ENCODE measurements at regions not wholly inside any gene's neighbourhood (a gene's known extent, or its start where the extent isn't known, plus 50 kb on each side); places are given as distances from the start of the nearest gene placed in this dataset.
A peak's percentile ranks its signal among the peaks of the same experiment; 100 is the strongest.

DNA sequence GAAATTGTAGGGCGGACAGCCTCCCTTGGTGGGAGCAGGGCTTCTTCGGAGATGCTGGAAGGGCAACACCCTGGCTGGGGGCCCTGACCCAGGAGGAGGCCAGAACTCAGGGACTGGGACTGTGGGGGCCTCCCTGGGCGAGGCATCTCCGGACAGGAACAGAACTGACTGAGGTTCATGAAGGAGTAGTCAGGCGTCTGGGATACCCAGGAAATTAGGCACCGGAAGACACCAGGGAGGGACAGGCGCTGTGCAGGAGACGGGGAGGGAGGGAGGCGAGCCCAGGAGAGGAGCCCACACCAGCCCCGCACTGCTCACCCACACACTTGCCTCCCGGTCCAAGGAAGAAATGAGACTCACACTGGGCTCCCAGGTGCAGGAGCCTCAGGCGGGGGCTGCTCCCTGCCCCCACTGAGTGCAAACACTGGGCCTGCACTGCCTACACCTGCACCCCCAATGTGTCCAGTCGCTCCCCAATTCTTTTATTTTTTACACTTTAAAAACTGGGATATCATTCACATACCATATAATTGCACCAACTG lies 262.6 kb upstream of the SFSWAP start:
- DNase-seq (ENCODE audit: insufficient read length, low spot score) (no peak), FAIRE-seq (no peak)
- TF ChIP-seq POLR2A (IDR thresholded peaks at IDR 0.05; ENCODE audit: low read depth, low read length) = no peak

DNA sequence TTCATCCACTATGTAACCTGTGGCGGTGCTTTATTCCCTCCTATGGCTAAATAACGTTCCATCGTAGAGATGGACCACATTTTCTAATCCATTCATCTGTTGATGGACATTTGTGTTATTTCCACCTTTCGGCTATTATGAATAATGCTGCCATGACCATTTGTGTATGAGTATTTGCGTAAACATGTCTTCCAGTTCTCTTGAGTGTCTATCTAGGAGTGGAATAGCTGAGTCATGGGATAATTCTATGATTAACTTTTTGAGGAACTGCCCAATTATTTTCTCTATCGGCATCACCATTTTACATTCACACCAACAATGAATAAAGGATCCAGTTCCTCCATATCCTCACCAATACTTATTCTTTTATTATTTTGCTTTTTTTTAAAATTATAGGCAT lies 261.9 kb upstream of the SFSWAP start:
- DNase-seq (ENCODE audit: insufficient read length, low spot score) = no peak
- no peak for FAIRE-seq
- TF ChIP-seq POLR2A (IDR thresholded peaks at IDR 0.05; ENCODE audit: low read depth, low read length) = no peak

DNA sequence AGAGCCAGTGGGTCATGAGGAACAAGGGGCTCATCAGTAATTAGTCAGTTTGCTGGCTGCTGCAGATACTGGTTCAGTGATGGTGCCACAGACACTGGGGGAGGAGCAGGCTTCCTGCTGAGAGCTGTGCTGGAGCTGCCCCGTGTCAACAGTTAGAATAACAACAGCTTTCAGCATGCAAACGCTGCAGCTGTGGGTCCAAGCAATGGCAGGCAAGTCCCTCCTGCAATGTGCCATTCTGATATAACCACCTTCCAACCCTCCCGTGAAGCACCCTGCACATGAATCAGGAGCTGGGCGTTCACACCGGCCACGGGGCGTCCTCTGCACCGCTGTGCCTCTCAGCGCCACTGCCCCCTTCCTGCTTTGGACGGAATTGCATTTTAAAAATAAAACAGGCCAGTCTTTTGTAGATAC lies 258.4 kb upstream of the SFSWAP start:
- DNase-seq (ENCODE audit: insufficient read length, low spot score) (no peak), FAIRE-seq (no peak)
- no peak for TF ChIP-seq POLR2A (IDR thresholded peaks at IDR 0.05; ENCODE audit: low read depth, low read length)

DNA sequence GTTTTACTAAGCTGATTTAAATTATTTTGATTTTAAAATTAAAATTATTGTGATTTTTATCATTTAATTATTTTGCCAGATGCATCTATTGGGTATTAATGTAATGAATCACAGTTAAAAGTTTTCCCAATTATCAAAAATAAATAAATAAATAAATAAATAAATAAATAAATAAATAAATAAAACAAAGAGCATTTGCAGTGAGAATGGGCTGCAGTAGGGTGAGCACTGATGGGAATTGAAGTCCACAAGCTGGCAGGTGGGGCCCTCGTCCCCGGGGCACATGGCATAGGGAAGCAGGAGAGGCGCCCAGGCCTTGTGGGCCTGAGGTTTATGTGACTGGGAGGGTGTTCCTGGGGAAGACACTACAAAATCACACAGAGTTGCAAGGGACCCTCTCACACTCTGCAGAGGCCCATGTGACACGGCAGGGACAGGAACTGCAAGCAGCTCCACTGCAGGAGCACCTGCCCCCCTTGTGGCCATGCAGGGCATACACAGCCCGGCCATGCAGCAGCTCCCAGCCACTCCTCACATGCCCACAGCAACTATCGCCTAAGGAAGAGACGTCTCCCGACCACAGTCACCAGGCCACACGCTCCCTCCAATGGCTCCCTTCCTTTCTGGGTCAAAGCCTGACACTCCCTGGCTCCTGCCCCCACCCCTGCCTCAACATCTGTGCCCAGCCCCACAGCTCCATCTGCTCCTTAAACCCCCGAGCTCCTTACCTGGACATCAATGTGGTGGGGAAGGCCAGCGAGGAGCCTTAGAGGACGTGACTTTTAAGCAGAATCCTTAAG lies 256.3 kb upstream of the SFSWAP start:
- TF ChIP-seq POLR2A (IDR thresholded peaks at IDR 0.05; ENCODE audit: low read depth, low read length) = no peak
- peak; percentile 40 for DNase-seq (ENCODE audit: insufficient read length, low spot score)
- no peak for FAIRE-seq

DNA sequence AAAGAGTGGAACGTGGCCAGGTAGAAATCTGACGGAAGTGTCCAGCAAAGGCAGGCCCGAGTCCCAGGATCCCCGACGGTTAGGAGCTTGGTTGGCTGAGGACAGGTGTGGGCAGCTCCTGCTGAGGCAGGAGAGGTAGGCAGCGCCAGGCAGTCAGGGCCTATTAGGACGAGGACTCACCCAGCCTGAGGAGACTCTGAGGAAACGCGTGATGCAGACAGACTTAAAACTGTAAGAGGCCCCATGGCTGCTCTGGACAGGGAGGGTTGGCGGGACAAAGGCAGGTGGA lies 255.7 kb upstream of the SFSWAP start:
- no peak for TF ChIP-seq POLR2A (IDR thresholded peaks at IDR 0.05; ENCODE audit: low read depth, low read length)
- FAIRE-seq (no peak), DNase-seq (ENCODE audit: insufficient read length, low spot score) (no peak)

DNA sequence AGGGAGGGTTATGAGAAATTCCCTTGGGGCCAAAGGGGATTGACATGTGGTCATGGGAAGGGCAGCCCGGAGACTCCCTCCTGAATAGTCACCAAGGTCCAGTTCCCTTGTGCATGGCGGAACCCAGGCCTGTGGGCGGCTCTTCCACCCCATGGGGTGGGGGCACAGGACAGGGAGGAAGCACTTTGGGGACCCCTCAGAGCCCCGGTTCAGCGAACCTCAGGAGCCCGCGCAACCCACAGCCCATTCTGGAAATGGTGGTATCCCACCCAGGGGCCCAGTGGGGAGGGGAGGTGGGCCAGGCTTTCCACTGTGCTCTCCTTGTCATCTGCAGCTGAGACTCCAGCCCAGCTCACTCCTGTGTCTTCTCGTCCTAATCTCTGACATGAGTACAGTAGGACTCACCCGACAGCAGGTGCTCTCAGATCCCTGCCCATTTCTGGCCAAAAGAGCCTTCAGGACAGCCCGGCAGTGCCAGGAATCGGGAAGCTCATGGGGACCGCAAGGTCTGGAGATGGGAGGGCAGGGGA lies 255.2 kb upstream of the SFSWAP start:
- no peak for FAIRE-seq
- TF ChIP-seq POLR2A (IDR thresholded peaks at IDR 0.05; ENCODE audit: low read depth, low read length) = no peak

DNA sequence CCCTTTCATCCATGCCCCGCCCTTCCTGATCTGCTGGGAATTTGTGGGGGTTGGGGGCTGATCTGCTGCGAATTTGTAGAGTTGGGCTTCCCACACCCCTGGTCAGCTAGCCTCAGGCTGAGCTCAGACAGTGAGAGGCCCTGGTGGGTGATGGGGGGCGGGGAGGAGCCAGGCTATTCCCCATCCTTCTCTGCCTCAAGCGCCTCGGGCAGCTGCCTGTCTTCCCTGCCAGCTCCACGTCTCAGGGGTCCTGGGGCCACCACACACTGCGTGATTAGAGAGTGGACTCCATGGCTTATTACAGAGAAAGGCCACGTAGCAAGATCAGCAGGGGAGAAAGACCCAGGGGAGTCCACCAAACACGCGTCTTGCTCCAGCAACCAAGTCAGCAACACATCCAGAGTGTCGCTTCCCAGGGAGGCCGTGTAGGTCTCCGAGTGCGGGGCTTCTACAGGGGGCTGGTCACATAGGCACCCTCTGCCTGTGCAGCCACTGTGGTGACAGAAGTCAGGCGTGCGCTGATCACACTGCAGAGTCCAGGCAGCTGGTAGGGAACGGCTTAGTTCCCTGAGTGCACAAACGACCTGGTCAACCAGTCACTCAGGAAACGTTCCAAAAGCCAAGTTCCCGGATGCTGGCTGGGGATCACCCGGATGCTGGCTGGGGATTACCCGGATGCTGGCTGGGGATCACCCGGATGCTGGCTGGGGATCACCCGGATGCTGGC lies 254.4 kb upstream of the SFSWAP start:
- FAIRE-seq = no peak
- DNase-seq (ENCODE audit: insufficient read length, low spot score) = no peak
- TF ChIP-seq POLR2A (IDR thresholded peaks at IDR 0.05; ENCODE audit: low read depth, low read length) = no peak

More for the DNA sequence above, 255.2 kb upstream of the SFSWAP start:
- DNase-seq (ENCODE audit: insufficient read length, low spot score) = no peak

DNA sequence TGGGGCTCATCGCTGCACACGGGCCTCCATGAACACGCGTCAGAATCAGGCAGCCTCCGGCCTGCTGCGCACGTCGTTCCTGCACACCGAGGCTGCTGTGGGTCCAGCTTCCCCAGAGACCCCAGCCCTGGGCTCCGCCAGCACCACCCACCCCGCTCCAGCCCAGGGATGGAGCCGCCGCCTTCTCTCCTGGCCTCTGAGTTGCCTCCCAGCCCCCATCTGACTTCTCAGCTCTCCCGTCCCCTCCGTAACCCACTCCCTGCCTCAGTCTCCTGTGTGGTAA lies 253.9 kb upstream of the SFSWAP start:
- no peak for DNase-seq (ENCODE audit: insufficient read length, low spot score)
- FAIRE-seq = no peak
- TF ChIP-seq POLR2A (IDR thresholded peaks at IDR 0.05; ENCODE audit: low read depth, low read length) = no peak

DNA sequence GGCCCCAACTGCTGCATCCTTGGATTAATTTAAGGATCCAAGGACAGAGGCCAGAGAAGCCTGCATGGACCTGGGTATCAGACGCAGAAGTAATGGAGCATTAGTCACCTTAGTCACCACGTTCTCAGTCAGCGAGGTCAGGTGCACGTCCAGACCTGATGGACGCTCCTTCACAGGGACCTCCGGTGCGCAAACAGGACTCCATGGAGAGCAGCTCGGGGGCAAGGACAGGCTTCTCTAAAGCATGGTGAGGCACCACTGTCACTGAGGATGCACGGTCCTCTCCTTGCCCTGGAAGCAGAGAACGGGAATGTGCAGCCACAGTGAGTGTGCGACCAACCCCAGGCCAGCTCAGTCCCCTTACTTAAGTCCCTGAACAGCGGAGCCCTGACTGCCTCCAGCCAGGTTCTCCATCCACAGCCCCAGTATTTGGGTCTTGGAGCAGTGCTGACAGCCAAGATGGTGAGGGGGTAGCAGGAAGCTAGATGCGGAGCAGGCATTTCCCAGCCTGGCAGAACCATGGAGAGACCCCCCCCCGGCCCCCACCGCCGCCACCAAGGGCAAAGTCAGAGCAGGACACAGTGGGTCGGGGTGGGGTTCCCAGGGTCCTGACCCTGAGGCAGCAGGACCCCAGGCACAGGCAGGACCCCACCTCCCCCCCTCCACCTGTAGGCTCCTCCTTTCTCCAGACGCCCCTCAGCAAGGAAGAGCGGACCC lies 253.4 kb upstream of the SFSWAP start:
- DNase-seq (ENCODE audit: insufficient read length, low spot score) = no peak
- no peak for TF ChIP-seq POLR2A (IDR thresholded peaks at IDR 0.05; ENCODE audit: low read depth, low read length)
- FAIRE-seq = no peak

- no peak for FAIRE-seq
- DNase-seq (ENCODE audit: insufficient read length, low spot score) = no peak
- no peak for TF ChIP-seq POLR2A (IDR thresholded peaks at IDR 0.05; ENCODE audit: low read depth, low read length)
Measured at GRCh38 chr12:131458048-131458374, 252.9 kb upstream of the SFSWAP start.

DNA sequence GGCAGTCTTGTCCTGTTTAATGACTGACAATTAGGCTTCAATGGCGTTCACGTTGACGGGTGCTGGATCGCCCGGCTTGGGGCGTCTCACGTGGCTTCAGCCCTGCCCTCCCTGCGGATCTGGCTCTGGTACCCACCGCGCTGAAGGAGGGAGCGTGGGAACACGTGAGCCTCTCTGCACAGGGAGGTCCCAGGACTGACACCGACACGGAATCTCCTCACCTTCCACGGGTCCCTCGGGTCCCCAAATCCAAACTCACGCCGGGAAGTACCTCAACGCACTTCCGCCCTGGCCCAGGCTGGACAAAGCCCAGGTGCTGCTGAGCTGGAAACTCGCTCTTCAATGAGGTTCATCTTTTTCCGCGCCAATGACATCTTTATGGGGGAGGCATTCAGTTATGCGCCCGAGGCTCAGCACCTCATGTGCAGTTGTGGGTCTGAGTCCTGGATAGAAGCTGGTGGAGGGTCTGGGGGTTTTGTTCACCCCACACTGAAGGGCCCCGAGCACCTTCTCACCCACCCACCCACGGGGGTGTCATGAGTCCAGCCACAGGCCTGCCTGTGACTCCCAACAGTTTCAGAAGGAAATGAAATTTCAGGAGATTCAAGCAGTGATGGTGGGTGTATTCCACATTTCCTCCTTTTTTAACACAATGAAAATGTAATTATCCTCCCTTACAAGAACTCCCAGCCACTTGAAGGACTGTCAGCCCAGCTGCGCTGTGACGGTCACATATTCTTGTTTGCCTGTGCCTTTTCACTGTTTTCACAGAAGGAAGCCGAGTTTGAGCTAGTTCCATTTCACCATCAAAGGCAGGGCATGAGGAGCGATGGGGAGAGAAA lies 251.7 kb upstream of the SFSWAP start:
- no peak for TF ChIP-seq POLR2A (IDR thresholded peaks at IDR 0.05; ENCODE audit: low read depth, low read length)
- DNase-seq (ENCODE audit: insufficient read length, low spot score) (no peak), FAIRE-seq (no peak)

DNA sequence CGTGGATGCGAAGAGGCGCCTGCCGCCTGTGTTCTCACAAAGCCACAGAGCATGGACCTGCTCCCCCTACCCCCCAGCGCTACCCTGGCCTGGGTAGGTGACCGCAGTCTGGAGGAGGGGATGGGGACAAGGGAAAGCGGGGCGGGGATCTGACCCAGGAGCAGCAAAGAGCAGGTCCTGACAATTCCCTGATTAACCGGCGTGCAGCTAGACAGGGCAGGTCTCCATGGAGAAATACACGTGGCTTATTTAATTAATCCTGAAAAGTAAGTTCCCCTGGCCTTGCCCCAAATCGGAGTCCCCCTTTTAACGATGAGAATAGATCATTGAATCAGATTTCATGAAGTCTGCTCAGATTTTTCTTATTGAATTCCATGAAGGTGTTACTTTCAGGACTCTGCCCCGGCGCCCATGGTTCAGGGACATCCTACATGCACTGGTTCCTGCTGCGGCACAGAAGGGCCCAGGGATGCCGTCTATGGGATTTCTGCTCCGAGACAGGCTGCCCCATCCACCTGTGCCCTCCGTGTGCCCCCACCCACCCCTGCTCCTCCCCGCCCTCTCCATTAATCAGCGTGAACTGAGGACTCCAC lies 251.0 kb upstream of the SFSWAP start:
- TF ChIP-seq POLR2A (IDR thresholded peaks at IDR 0.05; ENCODE audit: low read depth, low read length) = no peak
- no peak for DNase-seq (ENCODE audit: insufficient read length, low spot score)
- FAIRE-seq = no peak

- FAIRE-seq (no peak), DNase-seq (ENCODE audit: insufficient read length, low spot score) (no peak)
- no peak for TF ChIP-seq POLR2A (IDR thresholded peaks at IDR 0.05; ENCODE audit: low read depth, low read length)
Measured at GRCh38 chr12:131460520-131460919, 250.4 kb upstream of the SFSWAP start.

Data from H54 (cell line).